Small intestine (tissue), 7 donors: ENCODE measurements at regions not wholly inside any gene's neighbourhood (a gene's known extent, or its start where the extent isn't known, plus 50 kb on each side); places are given as distances from the start of the nearest gene placed in this dataset.

ENCODE experiments used
- DNase-seq, 2 donors: peaks; one replicate each; pipeline versions ENCODE4 v3.0.0 to v3.0.0-alpha.2; 2013
- FAIRE-seq: peaks from 2 replicates; lab custom pipeline; 2012; peaks lifted over from hg19 to GRCh38; lab: Jason Lieb, UNC
- H3K27ac ChIP-seq, 3 donors: one replicate each; pipeline ENCODE4 v1.5.1; 2013; ENCODE audit warnings: low read length in 2 of 3, mild to moderate bottlenecking in 2 of 3, control low read depth in 1 of 3, inconsistent platforms in 1 of 3, low read depth in 1 of 3, moderate library complexity in 1 of 3
- H3K27me3 ChIP-seq, 3 donors: one replicate each; pipeline ENCODE4 v1.6.1; 2013; ENCODE audit warnings: low read length in 3 of 3, inconsistent platforms in 1 of 3; ENCODE audit not compliant: control insufficient read depth in 3 of 3, insufficient read depth in 3 of 3
- H3K36me3 ChIP-seq, 3 donors: one replicate each; pipeline ENCODE4 v1.6.1; 2013; ENCODE audit warnings: low read length in 3 of 3, inconsistent platforms in 1 of 3, low read depth in 1 of 3, mild to moderate bottlenecking in 1 of 3, moderate library complexity in 1 of 3; ENCODE audit not compliant: control insufficient read depth in 3 of 3, insufficient read depth in 2 of 3
- H3K4me1 ChIP-seq, 3 donors: one replicate each; pipeline ENCODE4 v1.6.1; 2013; ENCODE audit warnings: low read length in 2 of 3, inconsistent platforms in 1 of 3, low read depth in 1 of 3, mild to moderate bottlenecking in 1 of 3, moderate library complexity in 1 of 3; ENCODE audit not compliant: control insufficient read depth in 3 of 3, insufficient read depth in 2 of 3
- H3K4me3 ChIP-seq, 3 donors: one replicate each; pipeline ENCODE4 v1.5.1; 2013; ENCODE audit warnings: low read length in 3 of 3, control low read depth in 1 of 3, inconsistent platforms in 1 of 3, low read depth in 1 of 3, mild to moderate bottlenecking in 1 of 3, moderate library complexity in 1 of 3
- H3K9me3 ChIP-seq, 2 donors: one replicate each; pipeline ENCODE4 v1.6.1; 2013; ENCODE audit warnings: low read depth in 1 of 2, low read length in 1 of 2; ENCODE audit not compliant: control insufficient read depth in 2 of 2, insufficient read depth in 1 of 2
- WGBS, 3 donors: extraction: QIAGEN DNeasy Blood & Tissue Kit; methylation state at CpG; one replicate each; pipeline ENCODE4 v1.1.7; 2013; 5-methylcytosine and 5-hydroxymethylcytosine counted together
- donor health status: healthy with polysubstance abuse.
- donor health status: control.
- donor health status: control.
- donor health status: Bipolar disorder and iron deficiency.
- donor health status: healthy.

DNA sequence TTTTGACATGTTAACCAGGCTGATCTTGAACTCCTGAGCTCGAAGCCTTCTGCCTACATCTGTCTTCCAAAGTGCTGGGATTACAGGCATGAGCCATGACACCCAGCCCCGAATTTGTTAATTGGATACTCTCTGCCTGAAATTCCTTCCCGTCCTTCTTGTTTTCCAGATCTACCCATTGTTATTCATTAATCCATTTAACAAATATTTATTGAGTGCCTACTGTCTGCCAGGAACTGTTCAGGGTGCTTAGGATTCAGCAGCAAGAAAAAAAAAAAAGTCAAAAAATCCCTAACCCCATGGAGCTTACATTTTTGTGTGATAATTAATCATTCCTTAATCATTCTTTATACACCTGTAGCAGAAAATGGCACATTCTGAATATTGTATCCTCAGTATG lies 206.8 kb upstream of the FOXD3 start:
- H3K27me3 ChIP-seq = peaks cover 0 to 5% (median 0%) of the 10 kb centered on the region in 3 donors
- H3K4me3 ChIP-seq = no peak overlapping the region
- WGBS, 3 donors = 47 to 62% (median 54%) methylated on average over 3 of the region's 3 CpGs
- H3K36me3 ChIP-seq = no peaks in the 10 kb centered on the region
- FAIRE-seq (no peak), DNase-seq (no peak)
- no peaks in the 10 kb centered on the region for H3K4me1 ChIP-seq
- H3K9me3 ChIP-seq = no peaks in the 10 kb centered on the region
- no peak overlapping the region for H3K27ac ChIP-seq

DNA sequence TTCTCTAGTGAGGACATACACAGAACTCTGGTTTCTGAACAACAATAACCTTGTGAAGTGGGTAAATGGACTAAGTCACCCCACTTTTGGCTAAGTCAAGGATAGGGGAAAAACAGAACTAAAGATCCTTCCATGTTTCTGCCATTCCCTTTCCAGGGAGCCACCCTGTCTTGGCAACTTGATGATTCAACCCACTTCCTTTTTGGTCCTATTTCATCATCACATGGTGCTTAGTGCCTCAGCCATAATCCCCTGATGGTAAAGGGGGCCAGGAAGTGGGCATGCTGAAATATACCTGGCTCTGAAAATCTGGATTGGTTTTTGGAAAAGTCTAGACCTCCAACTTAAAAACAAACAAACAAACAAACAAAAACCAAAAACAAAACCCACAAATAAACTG lies 206.4 kb upstream of the FOXD3 start:
- H3K4me1 ChIP-seq = no peaks in the 10 kb centered on the region
- DNase-seq = no peak
- H3K4me3 ChIP-seq = no peak overlapping the region
- no peak for FAIRE-seq
- peaks cover 0 to 5% (median 0%) of the 10 kb centered on the region in 3 donors for H3K27me3 ChIP-seq
- no peak overlapping the region for H3K27ac ChIP-seq
- H3K36me3 ChIP-seq = no peaks in the 10 kb centered on the region
- no peaks in the 10 kb centered on the region for H3K9me3 ChIP-seq

DNA sequence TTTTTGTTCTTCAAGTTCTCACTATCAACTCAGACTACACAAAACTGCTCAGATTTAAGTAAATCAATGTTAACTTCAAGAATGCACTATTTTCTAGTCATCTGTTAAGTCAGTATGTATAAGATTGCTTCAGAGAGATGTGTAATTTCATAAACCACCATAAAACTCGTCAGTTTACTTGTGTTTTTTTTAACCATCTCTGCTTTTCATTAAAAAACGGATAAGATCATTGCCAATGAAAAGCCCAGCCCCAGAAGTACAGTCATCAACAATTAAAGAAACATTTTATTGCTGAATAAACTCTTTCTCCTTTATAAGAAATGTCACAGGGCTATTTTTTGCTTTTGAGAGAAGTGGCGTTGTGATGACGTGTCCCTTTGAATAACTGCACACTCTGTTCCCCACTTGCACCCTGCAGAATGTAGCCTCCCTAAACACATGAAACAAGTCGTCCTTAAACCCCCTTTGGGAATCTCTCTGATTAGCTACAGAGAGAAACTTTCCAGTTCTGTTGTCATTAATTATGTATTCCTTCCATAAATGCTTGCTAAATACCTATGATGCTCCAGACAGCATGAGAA lies 202.7 kb upstream of the FOXD3 start:
- Histone ChIP-seq H3K9me3 (no peaks in the 10 kb centered on the region), H3K27ac (no peak overlapping the region), H3K4me1 (no peaks in the 10 kb centered on the region), H3K36me3 (no peaks in the 10 kb centered on the region), H3K4me3 (no peak overlapping the region), H3K27me3 (no peaks in the 10 kb centered on the region)
- FAIRE-seq = no peak
- no peak for DNase-seq
- WGBS, 3 donors = 72 to 76% (median 74%) methylated on average over 5 of the region's 5 CpGs

DNA sequence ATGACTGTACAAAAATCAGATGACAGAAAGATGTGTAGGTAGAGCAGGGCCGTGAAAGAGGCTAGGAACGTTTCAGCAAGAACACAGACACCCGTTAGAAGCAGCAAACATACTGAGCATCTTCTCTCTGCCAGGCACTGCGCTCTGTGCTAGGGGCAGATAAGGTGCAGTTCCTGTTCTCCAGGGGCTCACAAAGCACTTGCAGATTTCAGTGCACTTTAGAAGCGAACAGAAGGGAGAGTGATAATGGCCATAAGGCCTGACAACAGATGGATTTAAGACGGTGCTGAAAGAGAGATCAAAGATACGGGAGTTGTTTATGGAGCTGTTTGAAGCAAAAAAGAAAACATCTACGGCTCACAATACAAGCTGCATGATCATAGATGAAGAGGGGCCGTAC lies 200.3 kb upstream of the FOXD3 start:
- FAIRE-seq (no peak), DNase-seq (no peak)
- H3K27me3 ChIP-seq = no peaks in the 10 kb centered on the region
- no peaks in the 10 kb centered on the region for H3K36me3 ChIP-seq
- H3K4me3 ChIP-seq = no peak overlapping the region
- no peaks in the 10 kb centered on the region for H3K4me1 ChIP-seq
- no peak overlapping the region for H3K27ac ChIP-seq
- WGBS, 3 donors = 61 to 85% (median 72%) methylated on average over 9 of the region's 9 CpGs
- no peaks in the 10 kb centered on the region for H3K9me3 ChIP-seq

DNA sequence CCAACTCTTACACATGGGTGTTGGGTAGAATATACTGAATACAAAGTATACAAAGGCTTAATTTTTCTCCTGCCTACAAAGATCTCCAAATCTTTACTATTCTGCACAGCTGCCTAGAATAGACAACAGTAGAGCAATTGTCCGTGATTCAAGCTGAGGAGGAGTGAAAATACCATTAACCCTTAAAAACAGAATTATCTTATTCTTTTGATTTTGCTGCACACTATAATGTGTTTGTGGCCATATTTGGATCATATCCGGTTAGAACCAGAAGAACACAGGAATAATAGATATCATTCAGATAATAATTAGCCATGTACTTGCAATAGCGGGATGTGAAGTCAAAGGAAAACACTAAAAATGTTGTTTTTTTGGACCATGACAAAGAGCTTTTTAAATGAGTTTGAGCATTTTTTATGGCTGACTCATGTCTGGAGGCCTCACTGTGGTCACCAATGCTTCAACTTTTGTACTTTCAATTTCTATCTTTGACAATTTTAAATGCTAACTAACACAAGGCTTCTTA lies 197.6 kb upstream of the FOXD3 start:
- DNase-seq = peak in 1 of 2 donors; percentile 30
- H3K4me1 ChIP-seq = peaks cover 0 to 5% (median 0%) of the 10 kb centered on the region in 3 donors
- H3K4me3 ChIP-seq = no peak overlapping the region
- no peaks in the 10 kb centered on the region for H3K9me3 ChIP-seq
- H3K27ac ChIP-seq = no peak overlapping the region
- H3K36me3 ChIP-seq = no peaks in the 10 kb centered on the region
- no peak for FAIRE-seq
- WGBS, 3 donors = 59 to 83% (median 62%) methylated on average over 3 of the region's 3 CpGs
- no peaks in the 10 kb centered on the region for H3K27me3 ChIP-seq

DNA sequence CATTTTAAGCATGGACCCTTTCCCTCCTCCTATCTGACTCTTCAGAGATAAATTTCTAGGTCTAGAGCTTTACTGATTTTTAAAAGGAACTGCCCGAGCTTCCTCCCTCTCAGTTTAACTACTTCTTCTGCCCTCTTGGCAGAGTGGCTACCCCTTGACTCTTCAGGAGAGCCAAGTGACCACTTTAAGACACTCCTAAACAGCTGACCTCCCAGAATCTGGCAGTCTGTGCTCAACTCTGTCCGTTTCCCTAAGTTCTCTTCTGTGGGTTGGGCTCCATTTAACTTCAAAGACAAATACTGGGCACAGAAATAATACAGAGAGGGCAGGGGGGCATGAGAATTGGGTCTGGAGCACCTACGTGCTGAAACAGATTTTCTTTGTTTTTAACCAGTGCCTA lies 196.3 kb upstream of the FOXD3 start:
- H3K4me1 ChIP-seq = peaks cover 0 to 5% (median 0%) of the 10 kb centered on the region in 3 donors
- no peak for DNase-seq
- H3K27me3 ChIP-seq = peaks cover 0 to 2% (median 0%) of the 10 kb centered on the region in 3 donors
- H3K9me3 ChIP-seq = no peaks in the 10 kb centered on the region
- 59 to 74% (median 65%) methylated on average over 3 of the region's 3 CpGs for WGBS, 3 donors
- no peak for FAIRE-seq
- no peak overlapping the region for H3K4me3 ChIP-seq
- no peak overlapping the region for H3K27ac ChIP-seq
- H3K36me3 ChIP-seq = no peaks in the 10 kb centered on the region

DNA sequence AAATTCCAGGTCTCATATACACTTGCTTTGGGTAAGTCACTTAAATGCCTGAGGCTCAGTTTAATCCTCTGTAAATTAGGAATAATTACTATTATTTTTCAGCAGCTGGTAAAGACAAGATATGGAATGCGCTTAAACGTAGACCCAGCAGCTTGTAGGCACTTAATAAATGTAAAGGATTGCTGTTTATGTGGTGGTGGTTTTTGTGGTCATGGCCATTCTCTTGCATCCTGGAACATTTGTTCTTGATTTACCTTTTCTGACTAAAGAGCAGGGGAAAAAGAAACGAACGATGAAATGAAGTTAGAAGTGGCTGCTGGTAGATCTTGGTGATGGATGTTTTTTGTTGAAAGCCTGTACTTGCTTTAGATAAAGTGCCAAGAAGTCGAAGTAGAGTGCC lies 195.0 kb upstream of the FOXD3 start:
- FAIRE-seq = no peak
- peaks cover 0 to 5% (median 0%) of the 10 kb centered on the region in 3 donors for H3K4me1 ChIP-seq
- H3K9me3 ChIP-seq = no peaks in the 10 kb centered on the region
- no peak overlapping the region for H3K4me3 ChIP-seq
- no peak for DNase-seq
- no peaks in the 10 kb centered on the region for H3K36me3 ChIP-seq
- peaks cover 0 to 2% (median 0%) of the 10 kb centered on the region in 3 donors for H3K27me3 ChIP-seq
- 69 to 87% (median 77%) methylated on average over 5 of the region's 5 CpGs for WGBS, 3 donors
- no peak overlapping the region for H3K27ac ChIP-seq

DNA sequence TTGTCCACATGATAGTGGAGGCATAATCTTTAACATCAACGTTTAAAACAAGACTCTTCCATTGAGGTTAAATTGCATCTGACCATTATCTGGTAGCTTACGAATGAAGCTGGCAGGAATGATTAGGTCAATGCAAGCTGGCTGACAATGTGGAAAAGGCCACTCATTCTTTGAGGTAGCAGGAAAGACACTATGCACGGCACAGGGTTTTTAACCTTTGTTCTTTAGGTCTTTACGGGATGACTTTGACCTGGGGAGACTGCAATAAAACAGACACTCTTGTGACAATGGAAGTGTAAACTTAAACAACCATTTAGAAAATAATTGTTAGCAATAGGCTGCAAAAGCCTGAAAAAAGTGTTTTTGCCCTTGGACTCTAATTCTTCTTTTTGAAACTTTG lies 193.8 kb upstream of the FOXD3 start:
- H3K4me3 ChIP-seq = no peak overlapping the region
- DNase-seq (peak; percentile 76 to 79), FAIRE-seq (no peak)
- peak overlapping the region in 1 of 3 donors; percentile 57 for H3K27ac ChIP-seq
- H3K36me3 ChIP-seq = no peaks in the 10 kb centered on the region
- peaks cover 0 to 5% (median 0%) of the 10 kb centered on the region in 3 donors for H3K4me1 ChIP-seq
- 15 to 40% (median 34%) methylated on average over 4 of the region's 4 CpGs for WGBS, 3 donors
- peaks cover 0 to 2% (median 0%) of the 10 kb centered on the region in 3 donors for H3K27me3 ChIP-seq
- no peaks in the 10 kb centered on the region for H3K9me3 ChIP-seq

DNA sequence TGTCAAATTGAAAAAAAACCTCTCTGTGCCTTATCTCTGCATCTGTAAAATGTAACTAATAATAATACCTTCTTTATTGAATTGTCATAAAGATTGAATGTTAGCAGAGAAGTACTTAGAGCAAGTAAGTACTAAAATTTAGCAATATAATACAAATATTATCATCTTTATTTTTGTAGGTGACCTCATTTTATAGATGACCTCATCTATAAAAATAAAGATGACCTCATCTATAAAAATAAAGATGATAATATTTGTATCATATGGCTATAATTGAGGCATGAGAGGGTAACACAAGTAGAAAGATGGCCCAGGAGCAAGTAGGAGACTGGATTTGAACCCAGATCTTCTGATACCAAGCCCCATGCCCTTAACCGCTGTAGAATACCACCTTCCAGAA lies 193.2 kb upstream of the FOXD3 start:
- Histone ChIP-seq H3K36me3 (no peaks in the 10 kb centered on the region), H3K4me1 (peaks cover 0 to 5% (median 0%) of the 10 kb centered on the region in 3 donors), H3K9me3 (no peaks in the 10 kb centered on the region), H3K27me3 (peaks cover 0 to 2% (median 0%) of the 10 kb centered on the region in 3 donors), H3K27ac (no peak overlapping the region), H3K4me3 (no peak overlapping the region)
- WGBS, 3 donors = 93 to 100% (median 100%) methylated on average over 1 of the region's 1 CpG
- no peak for DNase-seq
- no peak for FAIRE-seq
